Fibroblast of mammary gland (primary cell): ENCODE measurements at regions not wholly inside any gene's neighbourhood (a gene's known extent, or its start where the extent isn't known, plus 50 kb on each side); places are given as distances from the start of the nearest gene placed in this dataset.

Experiments used
- DNase-seq: peaks from one replicate; pipeline ENCODE4 v3.0.0-alpha.2; 2010; ENCODE audit warnings: low read depth
- H3K4me3 ChIP-seq: 2 replicates; pipeline ENCODE4 v1.5.1; 2011; ENCODE audit warnings: low read depth, mild to moderate bottlenecking, low read length, moderate library complexity; ENCODE audit not compliant: control insufficient read depth
- TF ChIP-seq, protein P1 (sequence below): conservative IDR thresholded peaks from 2 replicates; pipeline ENCODE4 v1.5.1; 2011; ENCODE audit warnings: low read depth, low read length, inconsistent platforms; ENCODE audit not compliant: control insufficient read depth, insufficient read depth

DNA sequence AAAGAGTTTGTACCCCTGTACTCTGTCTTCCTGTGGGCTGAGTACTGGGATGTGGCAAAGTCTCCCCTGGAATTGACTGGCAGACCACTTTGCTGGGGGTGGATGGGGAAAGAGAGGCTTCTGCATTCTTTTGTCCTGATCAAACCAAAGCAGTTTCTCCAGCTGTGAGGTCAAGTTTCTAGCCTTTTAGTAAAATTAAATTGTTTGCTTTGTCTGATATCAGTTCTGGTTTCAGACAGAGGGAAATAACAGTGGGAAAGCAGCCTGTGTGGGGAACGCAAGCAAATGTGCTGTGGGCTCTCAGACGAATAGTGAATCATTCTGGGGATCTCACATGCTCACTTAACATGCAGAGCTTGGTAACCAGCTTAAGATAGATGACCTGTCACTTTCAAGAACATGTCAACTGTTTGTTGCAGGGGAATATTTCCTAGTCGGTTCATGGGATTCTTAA lies 151.6 kb downstream of the FAT3 start:
- no peak overlapping the region for H3K4me3 ChIP-seq
- DNase-seq, result peak; percentile 68
- TF ChIP-seq, protein P1, sequence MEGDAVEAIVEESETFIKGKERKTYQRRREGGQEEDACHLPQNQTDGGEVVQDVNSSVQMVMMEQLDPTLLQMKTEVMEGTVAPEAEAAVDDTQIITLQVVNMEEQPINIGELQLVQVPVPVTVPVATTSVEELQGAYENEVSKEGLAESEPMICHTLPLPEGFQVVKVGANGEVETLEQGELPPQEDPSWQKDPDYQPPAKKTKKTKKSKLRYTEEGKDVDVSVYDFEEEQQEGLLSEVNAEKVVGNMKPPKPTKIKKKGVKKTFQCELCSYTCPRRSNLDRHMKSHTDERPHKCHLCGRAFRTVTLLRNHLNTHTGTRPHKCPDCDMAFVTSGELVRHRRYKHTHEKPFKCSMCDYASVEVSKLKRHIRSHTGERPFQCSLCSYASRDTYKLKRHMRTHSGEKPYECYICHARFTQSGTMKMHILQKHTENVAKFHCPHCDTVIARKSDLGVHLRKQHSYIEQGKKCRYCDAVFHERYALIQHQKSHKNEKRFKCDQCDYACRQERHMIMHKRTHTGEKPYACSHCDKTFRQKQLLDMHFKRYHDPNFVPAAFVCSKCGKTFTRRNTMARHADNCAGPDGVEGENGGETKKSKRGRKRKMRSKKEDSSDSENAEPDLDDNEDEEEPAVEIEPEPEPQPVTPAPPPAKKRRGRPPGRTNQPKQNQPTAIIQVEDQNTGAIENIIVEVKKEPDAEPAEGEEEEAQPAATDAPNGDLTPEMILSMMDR, result no peak

DNA sequence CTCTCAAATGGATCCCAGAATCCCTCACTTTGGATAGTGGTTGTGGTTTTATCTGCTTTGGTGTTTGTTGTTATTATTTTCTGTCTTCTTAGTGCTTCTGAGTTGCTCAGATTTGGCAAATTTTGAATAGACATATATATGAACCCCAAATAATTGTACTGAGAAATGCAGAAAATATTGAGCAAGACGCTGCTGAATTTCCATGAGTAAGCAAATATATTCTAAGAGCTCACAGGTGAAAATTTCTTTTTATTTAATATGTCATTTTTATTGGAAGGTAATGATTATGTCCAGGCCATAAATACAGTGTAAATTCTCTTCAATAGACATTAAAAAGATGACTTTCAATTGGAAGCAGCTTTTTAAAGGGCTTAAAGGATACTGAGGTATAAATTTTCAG lies 152.1 kb downstream of the FAT3 start:
- DNase-seq, result no peak
- TF ChIP-seq, protein P1, result no peak
- H3K4me3 ChIP-seq, result no peak overlapping the region

DNA sequence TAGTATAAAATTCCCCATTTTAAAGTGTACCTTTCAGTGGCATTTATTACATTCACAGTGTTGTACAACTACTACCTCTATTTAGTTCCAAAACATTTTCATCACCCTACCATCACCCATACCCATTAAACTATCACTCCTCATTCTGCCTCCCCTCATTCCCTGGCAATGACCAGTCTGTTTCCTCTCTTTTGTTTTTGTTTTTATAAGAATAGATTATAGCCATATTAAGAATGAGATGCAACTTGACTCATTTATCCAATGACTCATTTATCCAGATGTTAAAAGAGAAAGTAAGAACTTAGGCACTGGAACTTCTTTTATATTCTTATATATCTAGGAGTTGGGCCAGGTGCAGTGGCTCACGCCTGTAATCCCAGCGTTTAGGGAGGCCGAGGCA lies 156.3 kb downstream of the FAT3 start:
- no peak overlapping the region for H3K4me3 ChIP-seq
- peak; percentile 85 for DNase-seq
- TF ChIP-seq, protein P1, result no peak

DNA sequence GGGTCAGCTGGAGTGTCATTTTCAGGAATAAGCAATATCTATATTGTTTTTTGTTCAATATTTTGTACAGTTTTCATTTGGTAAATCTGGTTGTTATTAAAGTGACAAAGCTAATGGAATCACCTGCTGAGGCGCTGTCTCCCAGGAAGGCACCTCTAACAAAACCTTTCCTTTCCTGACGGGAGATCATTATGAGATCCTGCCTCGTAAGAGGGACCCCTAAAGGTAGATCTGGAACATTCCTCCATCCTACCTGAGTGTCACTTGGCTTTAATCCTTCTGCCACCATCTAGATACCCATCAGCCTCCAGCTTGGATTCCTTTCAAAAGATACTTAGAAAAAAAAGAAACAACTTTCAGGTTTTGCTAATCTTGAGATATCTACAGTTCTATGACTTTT lies 157.7 kb downstream of the FAT3 start:
- no peak overlapping the region for H3K4me3 ChIP-seq
- DNase-seq, result no peak
- TF ChIP-seq, protein P1, result no peak

DNA sequence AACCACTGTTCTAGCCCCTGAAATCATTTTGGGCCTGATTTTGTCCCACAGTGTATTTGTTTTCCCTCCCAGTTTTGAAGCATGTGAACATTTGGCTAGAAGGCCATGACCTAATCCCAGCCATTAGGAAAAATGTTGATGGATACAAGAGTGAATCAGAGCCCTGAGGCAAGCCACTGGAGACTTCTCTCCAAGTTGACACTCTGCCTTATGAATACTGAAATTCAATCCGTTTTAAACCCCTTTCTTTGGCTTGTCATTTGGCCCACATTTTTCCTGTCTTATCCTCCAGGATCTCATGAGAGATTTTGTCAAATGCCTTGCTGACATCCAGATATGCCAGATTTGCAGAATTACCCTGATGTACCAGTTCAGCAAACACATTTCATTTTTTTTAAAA lies 158.8 kb downstream of the FAT3 start:
- TF ChIP-seq, protein P1, result no peak
- no peak overlapping the region for H3K4me3 ChIP-seq
- peak; percentile 88 for DNase-seq

DNA sequence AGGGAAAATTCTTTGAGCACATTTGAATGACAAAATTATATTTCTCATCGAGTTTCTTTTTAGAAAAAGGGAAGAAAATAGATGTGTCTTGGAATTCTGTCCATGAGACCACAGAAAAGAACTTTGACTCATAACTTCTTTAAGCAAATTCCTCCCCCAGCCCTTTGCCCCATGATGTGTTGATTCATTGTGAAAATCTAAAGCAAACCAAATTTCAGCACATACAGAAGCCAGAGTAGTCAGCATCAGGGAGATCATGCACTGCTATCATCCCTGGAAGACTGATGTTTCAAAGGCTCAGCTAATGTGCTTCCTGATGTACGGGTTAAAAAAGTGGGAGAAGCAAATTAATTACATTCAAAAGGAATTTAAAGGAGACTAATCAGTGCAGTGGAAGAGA lies 159.7 kb downstream of the FAT3 start:
- TF ChIP-seq, protein P1, result no peak
- DNase-seq, result peak; percentile 78
- no peak overlapping the region for H3K4me3 ChIP-seq

DNA sequence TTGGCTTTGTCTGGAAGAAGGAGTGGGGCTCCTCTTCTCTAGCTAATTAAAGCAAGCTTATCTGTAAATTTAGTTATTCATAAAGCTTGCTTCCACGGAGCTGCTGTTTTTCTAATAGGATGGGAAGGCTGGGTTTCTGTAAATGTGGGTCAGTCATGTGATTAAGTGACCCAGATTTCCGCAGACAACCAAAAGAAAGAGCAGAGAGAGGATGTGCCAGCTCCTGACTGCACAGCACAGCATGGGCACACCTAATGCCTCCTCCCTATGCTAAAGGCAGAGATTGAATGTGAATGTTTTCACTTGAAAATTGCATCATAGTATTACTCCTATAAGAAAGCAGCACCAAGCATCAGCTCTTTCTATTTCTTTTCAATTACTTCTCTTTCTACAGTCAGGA lies 160.2 kb downstream of the FAT3 start:
- DNase-seq, result no peak
- no peak overlapping the region for H3K4me3 ChIP-seq
- TF ChIP-seq, protein P1, result no peak
